ENCODE measurements at regions not wholly inside any gene's neighbourhood (a gene's known extent, or its start where the extent isn't known, plus 50 kb on each side); places are given as distances from the start of the nearest gene placed in this dataset.

- H3K4me3 ChIP-seq (replicated peaks in 1 of 2; ENCODE audit: low read depth in 2 of 2, low read length in 2 of 2) = no peak overlapping the region
- no peak for DNase-seq (ENCODE audit: low read depth in 2 of 2)
- no peak for TF ChIP-seq CTCF (IDR thresholded peaks at IDR 0.05; ENCODE audit: low read depth, low read length)
Measured at GRCh38 chr14:29150659-29151058, 384.1 kb downstream of the FOXG1 start.

GRCh38 chr14:29156096-29156495 is 389.5 kb downstream of the FOXG1 start:
- no peak for TF ChIP-seq CTCF (IDR thresholded peaks at IDR 0.05; ENCODE audit: low read depth, low read length)
- no peak overlapping the region for H3K4me3 ChIP-seq (replicated peaks in 1 of 2; ENCODE audit: low read depth in 2 of 2, low read length in 2 of 2)
- no peak for DNase-seq (ENCODE audit: low read depth in 2 of 2)

- no peak overlapping the region for H3K4me3 ChIP-seq (replicated peaks in 1 of 2; ENCODE audit: low read depth in 2 of 2, low read length in 2 of 2)
- DNase-seq (ENCODE audit: low read depth in 2 of 2) = no peak
- no peak for TF ChIP-seq CTCF (IDR thresholded peaks at IDR 0.05; ENCODE audit: low read depth, low read length)
Measured at GRCh38 chr14:29161593-29161992, 395.0 kb downstream of the FOXG1 start.

- no peak overlapping the region for H3K4me3 ChIP-seq (replicated peaks in 1 of 2; ENCODE audit: low read depth in 2 of 2, low read length in 2 of 2)
- no peak for TF ChIP-seq CTCF (IDR thresholded peaks at IDR 0.05; ENCODE audit: low read depth, low read length)
- no peak for DNase-seq (ENCODE audit: low read depth in 2 of 2)
Measured at GRCh38 chr14:29163109-29163508, 396.5 kb downstream of the FOXG1 start.

- no peak overlapping the region for H3K4me3 ChIP-seq (replicated peaks in 1 of 2; ENCODE audit: low read depth in 2 of 2, low read length in 2 of 2)
Measured at GRCh38 chr14:29165431-29165830, 398.8 kb downstream of the FOXG1 start.

GRCh38 chr14:29166507-29166906 is 399.9 kb downstream of the FOXG1 start:
- no peak overlapping the region for H3K4me3 ChIP-seq (replicated peaks in 1 of 2; ENCODE audit: low read depth in 2 of 2, low read length in 2 of 2)
- TF ChIP-seq CTCF (IDR thresholded peaks at IDR 0.05; ENCODE audit: low read depth, low read length) = no peak
- DNase-seq (ENCODE audit: low read depth in 2 of 2) = no peak

More at GRCh38 chr14:29165431-29165830, 398.8 kb downstream of the FOXG1 start:
- DNase-seq (ENCODE audit: low read depth in 2 of 2) = no peak
- no peak for TF ChIP-seq CTCF (IDR thresholded peaks at IDR 0.05; ENCODE audit: low read depth, low read length)

GRCh38 chr14:29168149-29168548 is 401.6 kb downstream of the FOXG1 start:
- no peak overlapping the region for H3K4me3 ChIP-seq (replicated peaks in 1 of 2; ENCODE audit: low read depth in 2 of 2, low read length in 2 of 2)
- TF ChIP-seq CTCF (IDR thresholded peaks at IDR 0.05; ENCODE audit: low read depth, low read length) = no peak
- no peak for DNase-seq (ENCODE audit: low read depth in 2 of 2)

Measured in cardiac fibroblast (primary cell).